GM12874 (cell line): ENCODE measurements at regions not wholly inside any gene's neighbourhood (a gene's known extent, or its start where the extent isn't known, plus 50 kb on each side); places are given as distances from the start of the nearest gene placed in this dataset.

Experiments used
- CTCF ChIP-seq: IDR thresholded peaks from 2 replicates; pipeline ENCODE4 v1.5.1; 2011; ENCODE audit warnings: low read depth, mild to moderate bottlenecking, control low read depth, low read length, moderate library complexity; ENCODE audit not compliant: insufficient read depth

- no peak for TF ChIP-seq CTCF
Measured at GRCh38 chr13:62292714-62293480, 877.2 kb upstream of the PCDH20 start.

- TF ChIP-seq CTCF = no peak
Measured at GRCh38 chr13:62290542-62290941, 874.9 kb upstream of the PCDH20 start.

GRCh38 chr13:62287764-62288163 lies 872.1 kb upstream of the PCDH20 start:
- no peak for TF ChIP-seq CTCF

GRCh38 chr13:62280590-62280989 lies 864.9 kb upstream of the PCDH20 start:
- TF ChIP-seq CTCF = no peak

GRCh38 chr13:62278271-62278670 lies 862.6 kb upstream of the PCDH20 start:
- no peak for TF ChIP-seq CTCF

- TF ChIP-seq CTCF = no peak
Measured at GRCh38 chr13:62251734-62252133, 836.1 kb upstream of the PCDH20 start.

- TF ChIP-seq CTCF = no peak
Measured at GRCh38 chr13:62250501-62251201, 835.0 kb upstream of the PCDH20 start.
